HFFc6 (cell line): ENCODE measurements at regions not wholly inside any gene's neighbourhood (a gene's known extent, or its start where the extent isn't known, plus 50 kb on each side); places are given as distances from the start of the nearest gene placed in this dataset.
"Not testable (repeated sequence)": the region's sequence is repeated elsewhere in the genome, so short reads cannot be mapped to it uniquely, and the experiment has no call there.

Experiments
- DNase-seq: peaks from one replicate; pipeline ENCODE4 v3.0.0-alpha.2; 2018
- H3K27ac Mint-ChIP-seq: 2 replicates; pipeline ENCODE4 v1.8.0; 2020; ENCODE audit warnings: mild to moderate bottlenecking, mixed read lengths
- H3K27me3 Mint-ChIP-seq: 2 replicates; pipeline ENCODE4 v1.8.0; 2021; ENCODE audit warnings: mild to moderate bottlenecking, moderate library complexity, mixed read lengths; ENCODE audit not compliant: insufficient read depth
- H3K36me3 Mint-ChIP-seq: 2 replicates; pipeline ENCODE4 v1.8.0; 2021; ENCODE audit warnings: low read depth, mixed read lengths
- H3K4me1 Mint-ChIP-seq: 2 replicates; pipeline ENCODE4 v1.8.0; 2020; ENCODE audit warnings: low read depth, mixed read lengths
- H3K4me3 Mint-ChIP-seq: 2 replicates; pipeline ENCODE4 v1.8.0; 2020; ENCODE audit warnings: mild to moderate bottlenecking, moderate library complexity, mixed read lengths
- H3K9me3 Mint-ChIP-seq: 2 replicates; pipeline ENCODE4 v1.8.0; 2020; ENCODE audit warnings: mild to moderate bottlenecking, mixed read lengths
- CTCF ChIP-seq: fragments of 200-600 bp; sonication (generic); IDR thresholded peaks from 2 replicates; pipeline ENCODE4 v1.5.0; 2021; ENCODE audit warnings: antibody characterized with exemption, mild to moderate bottlenecking

- peaks cover 3% of the 10 kb centered on the region; the same call in 1 of the 2 replicates for H3K27me3 Mint-ChIP-seq
- no peak overlapping the region for H3K27ac Mint-ChIP-seq
- H3K4me1 Mint-ChIP-seq = no peaks in the 10 kb centered on the region
- H3K4me3 Mint-ChIP-seq = no peak overlapping the region
- no peaks in the 10 kb centered on the region for H3K36me3 Mint-ChIP-seq
- no peak for TF ChIP-seq CTCF
- peaks cover 39% of the 10 kb centered on the region for H3K9me3 Mint-ChIP-seq
- no peak for DNase-seq
Observed at GRCh38 chr5:87588316-87588715, 175.6 kb upstream of the CCNH start.

DNA sequence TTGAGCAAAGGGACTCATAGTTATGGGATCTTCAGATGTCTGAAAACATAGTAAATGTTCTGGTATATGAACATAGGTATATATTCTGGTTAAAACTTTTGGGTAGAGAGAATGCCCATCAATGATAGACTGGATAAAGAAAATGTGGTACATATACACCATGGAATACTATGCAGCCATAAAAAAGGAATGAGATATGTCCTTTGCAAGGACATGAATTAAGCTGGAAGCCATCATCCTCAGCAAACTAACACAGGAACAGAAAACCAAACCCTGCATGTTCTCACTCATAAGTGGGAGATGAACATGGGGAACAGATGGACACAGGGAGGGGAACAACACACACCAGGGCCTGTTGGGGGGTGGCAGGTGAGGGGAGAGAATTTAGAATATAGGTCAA, 171.0 kb upstream of the CCNH start:
- not testable (repeated sequence) for DNase-seq, H3K4me3 Mint-ChIP-seq, H3K27ac Mint-ChIP-seq, H3K36me3 Mint-ChIP-seq, H3K27me3 Mint-ChIP-seq, H3K4me1 Mint-ChIP-seq
- peaks cover 31% of the 10 kb centered on the region for H3K9me3 Mint-ChIP-seq

- no peaks in the 10 kb centered on the region for H3K36me3 Mint-ChIP-seq
- DNase-seq = no peak
- H3K27me3 Mint-ChIP-seq = no peaks in the 10 kb centered on the region; the same call in 1 of the 2 replicates
- no peak overlapping the region for H3K4me3 Mint-ChIP-seq
- no peaks in the 10 kb centered on the region for H3K4me1 Mint-ChIP-seq
- H3K27ac Mint-ChIP-seq = no peak overlapping the region
- peaks cover 27% of the 10 kb centered on the region for H3K9me3 Mint-ChIP-seq
- no peak for TF ChIP-seq CTCF
Observed at GRCh38 chr5:87582149-87582548, 169.4 kb upstream of the CCNH start.

- H3K36me3 Mint-ChIP-seq = no peaks in the 10 kb centered on the region
- TF ChIP-seq CTCF = no peak
- H3K9me3 Mint-ChIP-seq = peaks cover 24% of the 10 kb centered on the region
- no peak overlapping the region for H3K27ac Mint-ChIP-seq
- no peak for DNase-seq
- H3K4me3 Mint-ChIP-seq = no peak overlapping the region
- no peaks in the 10 kb centered on the region for H3K4me1 Mint-ChIP-seq
- H3K27me3 Mint-ChIP-seq = no peaks in the 10 kb centered on the region; the same call in 1 of the 2 replicates
Observed at GRCh38 chr5:87581661-87582060, 168.9 kb upstream of the CCNH start.

DNA sequence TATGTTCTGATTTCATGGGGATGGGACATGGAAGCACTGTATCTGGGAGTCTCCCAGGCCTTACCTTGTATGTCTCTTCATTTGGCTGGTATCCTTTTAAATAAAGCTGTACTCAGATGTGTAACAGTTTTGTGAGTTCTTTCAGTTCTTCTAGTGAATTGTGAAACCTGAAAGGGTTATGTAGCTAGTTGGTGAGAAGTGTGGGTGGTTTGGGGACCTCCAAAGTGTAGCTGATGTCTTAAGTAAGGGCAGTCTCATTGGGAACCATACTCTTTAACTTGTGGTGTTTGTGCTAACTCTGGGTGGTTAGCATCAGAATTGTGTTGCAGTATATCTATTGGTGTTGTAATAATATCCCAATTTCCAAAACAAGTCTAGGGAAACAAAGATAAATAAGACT, 166.9 kb upstream of the CCNH start:
- H3K4me1 Mint-ChIP-seq = no peaks in the 10 kb centered on the region
- DNase-seq = no peak
- H3K27me3 Mint-ChIP-seq = no peaks in the 10 kb centered on the region
- no peaks in the 10 kb centered on the region for H3K36me3 Mint-ChIP-seq
- no peak overlapping the region for H3K27ac Mint-ChIP-seq
- H3K9me3 Mint-ChIP-seq = peaks cover 18% of the 10 kb centered on the region
- no peak for TF ChIP-seq CTCF
- no peak overlapping the region for H3K4me3 Mint-ChIP-seq

DNA sequence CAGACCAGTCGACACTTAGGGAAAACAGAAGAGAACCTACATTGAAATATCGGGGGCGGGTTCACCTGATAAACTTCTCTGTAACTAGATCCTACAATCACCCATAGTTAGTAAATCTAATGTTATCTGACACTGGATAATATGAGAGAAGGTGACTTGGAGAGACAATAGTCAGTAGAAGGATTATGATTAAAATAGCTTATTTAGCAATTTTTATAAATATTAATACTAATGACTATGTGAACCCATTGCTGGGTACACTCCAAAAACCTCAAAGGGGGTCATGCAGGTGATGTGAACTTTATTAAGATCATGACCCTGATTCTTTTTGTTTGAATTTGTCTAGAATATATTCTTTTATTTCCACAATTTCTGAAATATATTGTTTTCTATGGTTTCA, 164.1 kb upstream of the CCNH start:
- no peaks in the 10 kb centered on the region for H3K27me3 Mint-ChIP-seq
- peaks cover 19% of the 10 kb centered on the region for H3K9me3 Mint-ChIP-seq
- H3K27ac Mint-ChIP-seq = no peak overlapping the region
- H3K4me1 Mint-ChIP-seq = no peaks in the 10 kb centered on the region
- no peaks in the 10 kb centered on the region for H3K36me3 Mint-ChIP-seq
- H3K4me3 Mint-ChIP-seq = no peak overlapping the region
- no peak for DNase-seq
- no peak for TF ChIP-seq CTCF

DNA sequence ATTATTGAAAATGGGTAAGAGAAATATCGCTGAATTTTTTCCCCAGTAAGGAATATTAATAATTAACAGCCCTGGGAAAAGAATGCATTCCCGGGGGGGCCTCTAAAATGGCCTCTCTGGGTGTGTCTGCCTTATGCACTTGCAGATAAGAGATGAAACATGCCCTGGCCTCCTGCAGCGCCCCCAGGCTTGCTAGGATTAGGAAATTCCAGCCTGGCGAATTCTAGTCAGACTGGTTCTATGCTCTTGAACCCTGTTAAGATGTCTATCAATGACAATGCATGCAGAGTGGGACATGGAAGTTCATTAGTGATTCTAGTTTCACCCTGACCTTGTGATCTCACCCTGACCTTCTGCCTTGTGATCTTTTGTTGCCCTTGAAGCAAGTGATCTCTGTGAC, 163.6 kb upstream of the CCNH start:
- not testable (repeated sequence) for H3K27me3 Mint-ChIP-seq, H3K27ac Mint-ChIP-seq
- H3K9me3 Mint-ChIP-seq = peaks cover 14% of the 10 kb centered on the region

More for the DNA sequence above, 163.6 kb upstream of the CCNH start:
- H3K4me3 Mint-ChIP-seq, DNase-seq, H3K36me3 Mint-ChIP-seq, H3K4me1 Mint-ChIP-seq: not testable (repeated sequence)
